ENCODE measurements at regions not wholly inside any gene's neighbourhood (a gene's known extent, or its start where the extent isn't known, plus 50 kb on each side); places are given as distances from the start of the nearest gene placed in this dataset.
A peak's percentile ranks its signal among the peaks of the same experiment; 100 is the strongest.

DNA sequence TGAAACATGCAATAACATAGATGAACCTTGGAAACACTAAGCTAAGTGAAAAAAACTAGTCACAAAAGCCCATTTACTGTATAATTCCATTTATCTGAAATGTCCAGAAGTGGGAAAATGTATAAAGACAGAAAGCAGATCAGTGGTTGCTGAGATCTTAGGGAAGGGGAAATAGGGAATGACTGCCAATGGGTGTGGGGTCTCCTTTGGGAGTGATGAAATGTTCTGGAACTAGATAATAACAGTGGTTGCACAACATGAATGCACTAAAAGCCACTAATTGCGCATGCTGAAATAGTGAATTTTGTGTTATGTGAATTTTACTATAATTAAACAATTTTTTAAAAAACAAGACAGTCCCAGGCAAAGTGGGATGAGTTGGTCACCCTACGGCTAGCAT, 472.8 kb downstream of the CCDC171 start:
- no peak for DNase-seq (ENCODE audit: low read depth in 4 of 4, low spot score in 2 of 4)

DNA sequence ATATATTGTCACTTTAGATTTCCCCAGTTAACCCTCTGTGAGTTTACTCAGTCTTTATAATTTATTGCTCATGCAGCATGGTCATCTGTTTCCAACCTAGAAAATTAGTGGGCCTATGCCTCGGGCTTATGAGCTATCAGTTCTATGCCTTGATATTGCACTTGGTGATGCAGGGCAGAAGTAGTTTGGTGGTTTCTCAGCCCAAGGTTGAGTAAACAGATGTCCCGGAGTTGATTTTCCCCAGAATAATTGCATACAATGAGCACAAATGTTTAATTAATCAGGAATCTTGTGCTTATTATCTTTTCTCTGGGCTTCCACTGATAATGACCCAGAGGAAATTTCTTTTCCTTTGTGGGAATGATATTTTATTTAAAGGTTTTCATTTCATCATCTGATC, 474.0 kb downstream of the CCDC171 start:
- no peak for DNase-seq (ENCODE audit: low read depth in 4 of 4, low spot score in 2 of 4)

DNA sequence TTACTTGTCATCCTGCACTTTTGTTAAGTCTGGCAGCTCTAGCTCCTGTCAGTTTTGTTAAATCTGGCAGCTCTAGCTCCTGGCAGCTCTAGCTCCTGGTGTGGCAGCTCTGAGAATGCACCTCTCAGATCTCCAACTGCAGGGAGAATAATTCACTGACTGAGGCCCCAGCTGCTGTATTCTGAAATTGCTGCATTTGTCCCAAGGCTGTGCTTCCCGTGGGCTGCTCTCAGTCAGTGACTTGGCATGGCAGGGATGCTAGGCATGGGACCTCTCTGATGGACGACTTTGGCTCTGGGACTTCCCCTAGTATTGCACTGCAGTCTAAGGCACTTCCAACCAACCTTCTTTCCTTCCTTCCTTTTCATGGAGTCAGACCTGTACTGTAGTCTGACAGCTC, 475.7 kb downstream of the CCDC171 start:
- no peak for DNase-seq (ENCODE audit: low read depth in 4 of 4, low spot score in 2 of 4)

DNA sequence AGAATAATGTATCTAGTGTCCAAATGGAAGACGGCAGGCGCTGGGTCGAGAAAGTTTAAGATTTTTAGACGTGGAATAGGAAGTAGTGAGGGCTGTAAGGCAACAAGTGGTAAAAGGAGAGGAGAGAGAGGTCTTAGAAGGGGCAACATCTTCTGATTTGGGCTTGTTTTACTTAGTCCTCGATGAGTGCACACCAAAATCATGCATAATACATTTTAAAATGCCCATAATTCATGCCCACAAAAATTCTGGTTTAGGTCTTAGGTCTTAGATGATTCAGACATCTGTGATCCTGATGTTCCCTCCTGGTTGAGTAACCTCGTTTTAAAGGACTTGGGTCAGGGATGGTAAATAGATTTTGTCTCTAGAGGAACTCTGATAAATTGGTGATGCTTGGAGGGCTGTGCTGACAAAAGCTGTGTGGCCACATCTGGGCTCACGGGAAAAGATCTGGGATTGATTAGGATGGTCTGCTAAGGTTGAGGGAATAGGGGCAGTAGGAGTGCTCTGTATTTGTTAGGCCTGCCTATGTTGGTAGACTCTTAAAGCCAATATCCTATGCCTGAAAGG, 476.3 kb downstream of the CCDC171 start:
- no peak for DNase-seq (ENCODE audit: low read depth in 4 of 4, low spot score in 2 of 4)

DNA sequence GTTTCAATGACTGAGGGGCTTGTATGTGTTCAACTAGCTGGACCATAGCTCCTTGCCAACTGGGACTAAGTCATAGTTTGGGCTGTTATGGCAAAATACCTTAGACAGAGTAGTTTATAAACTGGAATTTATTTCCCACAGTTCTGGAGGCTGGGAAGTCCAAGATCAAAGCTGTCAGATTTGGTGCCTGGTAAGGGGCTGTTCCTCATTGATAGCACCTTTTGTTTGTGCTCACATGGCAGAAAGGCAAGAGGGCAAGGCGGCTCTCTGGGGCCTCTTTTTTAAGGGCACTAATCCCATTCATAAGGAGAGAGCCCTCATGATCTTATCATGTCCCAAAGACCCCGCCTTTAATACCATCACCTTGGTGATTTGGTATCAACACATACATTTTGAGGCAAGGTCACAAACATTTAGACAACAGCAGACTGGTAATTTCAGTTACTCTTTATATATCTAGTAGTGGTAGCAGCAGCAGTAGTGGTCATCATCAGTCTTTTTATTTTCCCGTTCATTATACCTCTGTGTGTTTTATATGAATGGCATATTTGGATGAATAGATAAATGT, 477.0 kb downstream of the CCDC171 start:
- no peak for DNase-seq (ENCODE audit: low read depth in 4 of 4, low spot score in 2 of 4)

DNA sequence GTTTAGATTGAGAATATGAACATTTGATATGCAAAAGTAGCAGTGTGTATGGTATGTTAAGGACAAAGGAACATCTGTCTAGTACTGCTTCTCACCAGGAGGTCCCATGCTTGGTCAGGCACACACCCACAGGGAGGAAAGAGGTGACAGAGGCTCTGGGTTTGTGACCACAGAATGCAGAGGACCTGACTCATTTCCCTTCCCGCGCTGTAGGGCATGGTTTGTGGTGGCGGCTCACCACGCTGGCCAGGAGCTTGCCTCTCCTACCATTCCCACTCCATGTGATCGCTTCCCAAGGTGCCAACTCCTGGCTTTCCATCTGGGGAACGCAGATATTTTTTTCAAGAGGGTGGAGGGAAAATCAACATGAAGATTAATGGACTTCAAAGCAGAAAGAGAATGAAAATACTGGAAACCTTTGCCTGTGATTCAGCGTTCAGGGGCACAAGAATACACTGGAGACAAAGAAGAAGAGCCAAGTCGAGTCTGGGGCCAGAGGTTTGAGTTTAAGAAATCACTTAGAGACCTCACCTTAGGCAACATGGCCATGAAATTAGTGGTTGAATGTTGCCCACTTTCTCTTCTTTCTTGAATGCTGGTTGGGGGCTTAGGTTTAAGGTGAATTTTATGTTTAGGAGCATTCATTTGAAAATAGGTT, 477.8 kb downstream of the CCDC171 start:
- DNase-seq (ENCODE audit: low read depth in 4 of 4, low spot score in 2 of 4), result no peak

DNA sequence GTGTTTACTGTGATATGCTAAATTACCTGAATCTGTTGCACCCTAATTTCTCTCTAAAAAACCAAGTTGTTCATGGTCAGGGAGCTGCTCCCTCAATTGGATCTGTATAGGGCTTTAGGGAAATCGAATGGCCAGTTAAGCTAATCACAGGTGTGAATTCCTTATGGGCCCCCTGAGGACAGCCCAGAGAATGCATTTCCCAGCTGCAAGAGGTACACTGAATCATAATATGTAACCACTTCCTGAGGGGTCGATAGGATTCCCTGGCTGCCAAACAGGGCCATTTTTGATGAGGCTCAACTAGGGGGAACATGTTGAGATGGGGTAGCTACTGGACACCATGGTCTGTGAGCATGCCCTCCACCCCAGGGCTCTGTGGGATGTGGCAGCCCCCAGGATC, 478.6 kb downstream of the CCDC171 start:
- no peak for DNase-seq (ENCODE audit: low read depth in 4 of 4, low spot score in 2 of 4)

DNA sequence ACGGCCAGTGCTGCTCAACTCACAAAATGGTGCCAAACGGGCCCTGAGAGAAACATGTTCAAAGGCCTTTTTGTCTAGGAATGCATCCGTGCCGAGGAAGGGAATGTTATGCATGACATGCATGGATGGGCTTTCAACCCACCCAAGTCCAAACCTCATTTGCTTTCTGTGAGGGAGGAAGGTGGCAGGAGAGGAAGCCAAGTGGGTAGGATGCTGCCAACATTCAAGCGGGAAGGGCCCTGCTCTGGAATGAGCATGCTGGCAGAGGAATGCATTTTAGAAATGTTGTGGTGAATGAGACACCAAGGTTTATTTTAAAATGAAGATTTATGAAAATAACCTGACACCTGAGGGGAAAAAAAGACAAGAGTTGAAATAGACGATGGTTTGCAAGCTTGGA, 479.1 kb downstream of the CCDC171 start:
- DNase-seq (ENCODE audit: low read depth in 4 of 4, low spot score in 2 of 4), result no peak

DNA sequence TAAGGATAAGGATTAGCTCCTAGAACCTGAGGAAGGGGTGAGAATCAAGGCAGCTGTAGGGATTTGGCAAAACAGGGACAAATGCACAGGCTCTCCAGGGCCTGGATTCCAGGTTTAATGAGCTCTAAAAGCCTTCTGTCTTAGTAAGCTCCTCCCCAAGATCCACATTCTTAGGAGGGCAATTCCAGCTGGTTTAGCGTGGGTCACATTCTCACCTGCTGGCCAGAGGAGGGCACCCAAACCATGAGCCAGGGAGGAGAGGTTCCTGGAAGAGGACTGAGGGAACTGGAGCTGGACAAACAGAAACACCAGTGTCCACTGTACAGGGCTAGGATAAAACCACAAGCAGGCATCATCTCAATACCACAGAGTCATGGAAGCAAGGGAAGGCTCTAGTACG, 480.0 kb downstream of the CCDC171 start:
- DNase-seq (ENCODE audit: low read depth in 4 of 4, low spot score in 2 of 4), result no peak

DNA sequence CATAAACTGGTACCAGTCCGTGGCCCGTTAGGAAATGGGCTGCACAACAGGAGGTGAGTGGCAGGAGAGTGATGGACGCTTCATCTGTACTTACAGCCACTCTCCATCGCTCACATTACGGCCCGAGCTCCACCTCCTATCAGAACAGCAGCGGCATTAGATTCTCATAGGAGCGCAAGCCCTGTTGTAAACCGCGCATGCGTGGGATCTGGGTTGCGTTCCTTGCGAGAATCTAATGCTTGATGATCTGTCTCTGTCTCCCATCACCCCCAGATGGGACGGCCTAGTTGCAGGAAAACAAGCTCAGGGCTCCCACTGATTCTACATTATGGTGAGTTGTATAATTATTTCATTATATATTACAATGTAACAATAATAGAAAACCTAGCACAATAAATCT, 480.4 kb downstream of the CCDC171 start:
- no peak for DNase-seq (ENCODE audit: low read depth in 4 of 4, low spot score in 2 of 4)

DNA sequence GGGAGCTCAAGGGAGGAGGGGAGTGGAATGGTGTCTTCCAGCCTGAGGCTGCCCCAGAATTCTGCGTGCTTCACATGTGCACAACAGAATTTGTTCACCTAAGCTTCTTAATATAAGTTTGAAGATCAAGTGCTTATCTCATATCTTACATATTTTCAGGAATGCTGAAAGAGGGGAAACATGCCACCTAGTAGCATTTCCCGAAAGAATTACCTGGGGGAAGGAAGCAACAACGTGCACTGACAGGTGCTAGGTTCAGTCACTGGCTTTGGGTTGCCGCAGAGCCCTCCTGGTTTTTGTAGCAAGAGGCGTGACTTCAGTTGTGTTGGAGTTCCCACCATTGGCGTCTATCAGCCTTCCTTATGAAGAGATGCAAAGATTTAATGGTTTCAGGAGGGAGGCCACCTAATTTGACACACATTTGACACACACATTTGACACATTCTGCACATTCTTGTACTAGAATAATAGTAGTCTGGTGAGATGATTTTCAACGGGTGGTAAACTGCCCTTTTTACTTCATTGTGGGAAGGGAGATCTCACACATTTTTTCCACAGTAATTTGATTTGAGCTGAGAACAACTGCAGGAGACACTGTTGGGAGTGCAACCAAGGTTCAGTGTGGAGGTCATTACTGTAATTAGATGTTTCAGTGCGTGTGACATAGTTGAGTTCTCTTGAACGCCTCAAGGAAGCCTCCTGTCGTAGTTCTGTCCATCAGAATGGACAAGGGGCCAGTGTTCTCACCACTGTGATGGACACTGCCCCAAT, 481.3 kb downstream of the CCDC171 start:
- DNase-seq (ENCODE audit: low read depth in 4 of 4, low spot score in 2 of 4), result no peak

DNA sequence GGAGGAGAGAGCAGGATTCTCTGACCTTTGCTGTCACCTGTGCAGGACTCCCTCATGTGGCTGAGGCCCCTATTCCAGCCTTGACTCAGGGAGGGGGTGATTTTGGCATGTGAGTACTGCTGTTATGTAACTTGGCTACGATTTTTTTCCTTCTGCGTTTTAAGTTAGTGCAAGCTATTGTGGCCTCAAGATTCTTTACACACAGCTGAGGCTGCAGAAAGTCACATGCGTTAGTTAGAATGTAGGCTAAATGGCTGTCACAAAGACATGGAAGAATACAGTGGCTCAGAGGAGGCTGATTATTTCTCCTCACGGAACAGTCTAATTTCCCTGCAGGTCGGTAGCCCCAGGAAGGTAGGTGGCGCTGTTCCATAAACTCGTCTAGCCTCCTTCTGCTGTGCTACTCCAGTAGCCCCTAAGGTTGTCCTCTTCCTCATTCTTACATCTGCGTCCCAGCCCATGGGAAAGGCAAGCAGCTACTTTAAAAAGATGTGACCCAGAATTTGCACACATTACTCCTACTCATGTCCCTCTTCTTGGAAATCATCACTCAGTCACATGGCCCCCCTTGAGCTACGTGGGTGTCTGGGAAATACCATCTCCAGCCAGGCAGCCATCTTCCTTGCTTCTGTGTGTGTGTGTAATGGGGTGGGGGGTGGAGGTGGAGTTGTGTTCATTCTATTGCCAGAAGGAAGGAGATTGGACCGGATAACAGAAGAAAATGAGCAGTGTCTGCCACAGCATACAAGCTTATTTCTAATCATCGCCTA, 486.6 kb downstream of the CCDC171 start:
- no peak for DNase-seq (ENCODE audit: low read depth in 4 of 4, low spot score in 2 of 4)

DNA sequence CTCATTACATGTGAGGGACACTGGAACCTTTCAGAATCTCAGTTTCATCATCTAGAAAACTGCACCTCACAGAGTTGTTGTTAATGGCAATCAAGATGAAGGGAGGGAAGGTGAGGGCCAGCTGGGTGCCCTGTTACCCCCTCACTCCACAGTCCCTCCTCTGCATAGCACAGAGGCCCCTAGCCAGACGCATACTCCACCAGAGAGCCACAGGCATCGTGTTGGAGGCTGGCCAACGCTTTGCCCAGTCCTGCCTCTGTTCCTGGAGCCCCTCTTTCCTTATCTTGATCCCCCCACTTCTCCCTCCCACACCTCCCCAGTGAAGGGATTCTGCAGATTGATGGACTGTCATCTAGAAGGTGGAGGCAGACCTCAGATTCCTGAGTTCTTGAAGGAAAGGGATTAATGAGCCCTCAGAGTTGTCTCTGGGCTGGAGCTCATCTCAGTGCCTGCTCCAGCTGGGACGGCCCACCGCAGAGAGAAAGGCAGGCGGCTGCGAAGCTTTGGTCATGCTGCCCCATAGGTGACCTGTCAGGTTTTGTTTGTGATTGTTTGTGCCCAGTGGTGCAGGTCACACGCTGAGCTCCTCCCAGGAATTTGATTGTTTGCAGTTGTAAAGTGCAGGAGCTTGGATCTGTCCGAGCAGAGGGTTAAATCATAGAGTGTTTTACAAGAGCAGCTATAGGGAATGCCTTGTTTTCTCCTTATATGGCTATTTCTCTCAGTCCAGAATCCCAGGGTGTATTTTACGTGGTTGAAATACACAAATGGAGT, 487.3 kb downstream of the CCDC171 start:
- no peak for DNase-seq (ENCODE audit: low read depth in 4 of 4, low spot score in 2 of 4)

DNA sequence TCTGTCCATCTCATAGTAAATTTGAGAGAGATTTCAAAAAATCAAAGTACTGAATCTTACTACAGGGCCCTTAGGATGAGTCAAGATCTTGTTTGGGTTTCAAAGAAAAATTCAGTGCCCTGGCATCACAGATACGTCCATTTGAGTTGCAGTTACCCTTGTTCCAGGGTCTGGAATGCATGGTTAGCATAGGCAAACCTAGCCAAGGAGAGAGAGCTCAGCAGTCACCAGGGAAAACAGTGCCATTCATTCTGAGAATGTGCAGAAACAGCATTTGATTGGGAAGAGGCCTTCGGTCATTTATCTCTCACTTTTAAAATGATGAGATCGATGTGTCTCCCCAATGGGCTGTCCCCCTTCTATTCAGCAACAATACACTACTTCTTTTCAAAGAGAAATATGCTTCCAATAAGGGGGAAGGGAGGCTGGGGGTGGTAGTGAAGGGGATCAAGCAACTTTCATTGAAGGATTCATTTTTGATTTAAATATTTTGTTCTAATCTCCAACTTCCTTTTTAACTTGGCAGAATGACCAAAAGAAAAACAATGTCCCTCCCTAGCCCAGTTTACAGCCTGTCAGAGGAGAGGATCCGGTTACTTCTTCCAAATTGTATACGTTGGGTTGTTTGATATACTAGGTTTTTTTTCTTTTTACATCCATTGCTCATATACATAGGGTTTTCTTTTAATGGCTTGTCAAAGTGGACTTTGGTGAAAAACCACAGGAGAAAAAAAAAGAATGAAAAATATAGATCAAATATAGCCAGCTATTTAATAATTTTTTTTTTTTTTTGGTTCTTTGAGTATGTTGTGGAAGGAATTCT, 491.1 kb downstream of the CCDC171 start:
- DNase-seq (ENCODE audit: low read depth in 4 of 4, low spot score in 2 of 4), result peak in 1 of 4 donors; percentile 55

DNA sequence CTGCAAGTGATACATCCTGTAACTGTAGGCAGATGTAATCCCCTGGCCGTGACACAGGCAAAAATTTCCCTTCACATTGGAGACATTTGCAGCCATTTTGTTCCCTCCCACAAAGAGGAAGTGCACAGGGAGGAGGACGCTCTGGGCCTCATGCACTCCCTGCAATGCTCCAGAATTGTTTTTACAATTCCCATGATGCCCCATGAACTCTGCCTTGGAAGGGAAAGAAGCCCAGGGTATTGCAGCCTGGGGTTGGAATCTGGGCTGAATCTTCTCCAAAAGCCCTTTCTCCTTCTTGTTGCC, 491.7 kb downstream of the CCDC171 start:
- no peak for DNase-seq (ENCODE audit: low read depth in 4 of 4, low spot score in 2 of 4)

DNA sequence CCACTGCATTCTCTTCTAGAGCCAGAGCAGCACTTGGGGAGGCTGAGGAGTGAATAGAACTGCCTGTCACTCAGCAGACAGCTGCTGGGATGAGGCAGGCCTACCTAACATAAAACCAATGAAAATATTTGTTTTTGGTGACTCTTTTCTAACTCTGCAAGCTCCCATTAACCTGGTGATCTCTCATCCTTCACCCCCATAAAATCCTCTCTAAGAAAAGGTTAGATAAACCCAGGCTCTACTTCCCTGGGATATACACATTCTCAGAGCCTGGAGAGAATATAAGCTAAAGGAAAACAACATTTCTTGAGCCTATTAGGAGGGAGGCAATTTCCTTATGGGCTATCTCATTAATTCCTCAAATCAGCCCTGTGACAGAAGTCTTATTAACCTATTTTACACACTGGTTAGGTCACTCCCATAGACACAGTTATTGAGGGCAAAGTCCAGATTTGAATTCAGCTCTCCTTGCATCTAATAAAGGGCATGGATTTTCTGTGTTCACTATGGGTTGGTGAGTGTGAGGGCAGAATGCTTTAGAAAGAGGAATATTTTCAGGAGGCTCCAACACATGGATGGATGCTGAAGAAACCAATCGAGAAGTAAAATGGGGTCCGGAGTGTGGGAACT, 492.9 kb downstream of the CCDC171 start:
- DNase-seq (ENCODE audit: low read depth in 4 of 4, low spot score in 2 of 4), result no peak

DNA sequence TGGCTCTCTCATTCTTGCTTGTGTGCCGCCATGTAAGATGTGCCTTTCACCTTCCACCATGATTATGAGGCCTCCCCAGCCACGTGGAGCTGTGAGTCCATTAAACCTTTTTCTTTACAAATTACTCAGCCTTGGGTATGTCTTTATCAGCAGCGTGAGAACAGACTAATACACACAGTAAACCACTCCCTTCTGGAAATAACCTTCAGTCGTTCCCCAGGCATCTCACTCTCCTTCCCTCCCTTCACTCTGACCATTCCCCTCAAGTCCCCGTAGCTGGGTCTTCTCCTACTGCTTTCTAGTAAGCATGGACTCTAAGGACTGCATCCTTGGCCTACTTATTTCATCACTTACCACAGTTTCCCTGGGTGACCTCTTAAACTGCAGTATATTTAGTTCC, 493.9 kb downstream of the CCDC171 start:
- DNase-seq (ENCODE audit: low read depth in 4 of 4, low spot score in 2 of 4), result no peak

DNA sequence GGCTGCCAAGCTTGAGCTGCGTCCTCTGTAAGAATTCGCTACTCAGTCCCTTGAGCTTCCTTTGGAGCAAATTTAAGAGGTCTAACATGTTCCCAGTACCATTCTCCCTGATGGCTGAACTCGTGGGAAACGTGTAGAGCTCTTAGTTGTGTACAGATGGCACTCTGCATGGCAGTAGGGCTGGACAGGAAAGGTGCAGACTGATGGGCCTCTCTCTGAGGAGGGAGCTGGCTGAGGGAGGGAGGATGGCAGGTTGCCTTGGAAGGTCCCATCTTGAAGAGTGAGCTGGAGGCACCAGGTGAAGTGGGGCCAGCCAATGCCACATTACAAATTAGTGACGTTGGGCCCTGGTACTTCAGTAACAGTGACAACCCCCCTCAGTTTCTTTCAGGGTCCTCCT, 495.3 kb downstream of the CCDC171 start:
- no peak for DNase-seq (ENCODE audit: low read depth in 4 of 4, low spot score in 2 of 4)

DNA sequence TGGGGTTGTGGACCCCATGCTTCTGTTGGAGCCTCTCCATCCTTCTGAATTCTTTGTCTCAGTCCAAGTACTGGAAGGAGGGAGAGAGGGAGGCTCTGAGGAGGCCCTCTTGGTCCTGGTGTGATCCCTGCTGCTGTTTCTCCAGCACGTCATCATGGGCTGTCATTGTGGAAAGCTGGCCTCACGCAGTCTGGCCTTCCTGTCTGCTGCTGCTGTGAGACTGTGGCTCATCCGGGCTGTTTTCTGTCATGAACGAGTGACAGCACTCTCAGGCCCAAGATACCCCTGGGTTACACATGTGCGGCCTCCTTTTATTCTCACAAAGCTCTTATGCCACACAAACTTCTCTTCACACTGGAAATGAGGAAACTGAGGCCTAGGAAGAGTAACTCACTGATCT, 499.3 kb downstream of the CCDC171 start:
- no peak for DNase-seq (ENCODE audit: low read depth in 4 of 4, low spot score in 2 of 4)
